HG02943 (cell line): ENCODE measurements at regions not wholly inside any gene's neighbourhood (a gene's known extent, or its start where the extent isn't known, plus 50 kb on each side); places are given as distances from the start of the nearest gene placed in this dataset.
"Not testable (repeated sequence)": the region's sequence is repeated elsewhere in the genome, so short reads cannot be mapped to it uniquely, and the experiment has no call there.

ENCODE experiments used
- ATAC-seq: cut with Tn5 transposase; IDR thresholded peaks from one replicate; pipeline ENCODE4 v1.9.1; 2021; ENCODE audit warnings: mild to moderate bottlenecking, low read depth, moderate library complexity; ENCODE audit not compliant: unreplicated experiment

DNA sequence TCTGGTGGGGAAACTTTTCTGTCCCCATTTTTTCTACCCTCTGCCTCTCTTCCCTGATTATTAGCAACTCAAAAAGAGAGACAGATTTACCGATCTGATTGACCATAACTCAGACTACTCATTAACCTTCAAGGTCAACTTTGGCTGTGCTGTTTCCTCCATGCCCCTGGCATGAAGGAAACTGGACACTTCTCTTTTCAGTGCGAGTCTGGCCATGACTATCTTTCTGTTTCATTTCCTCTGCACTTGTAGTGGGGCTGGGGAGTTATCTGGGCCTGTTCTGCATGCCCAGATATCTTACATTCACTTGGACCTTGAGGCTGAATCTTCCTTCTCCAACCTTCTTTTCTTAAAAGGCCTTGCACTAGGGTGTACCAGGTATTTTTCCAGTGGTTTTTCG, 76.9 kb upstream of the SLCO2A1 start:
- peak; percentile 97 for ATAC-seq

DNA sequence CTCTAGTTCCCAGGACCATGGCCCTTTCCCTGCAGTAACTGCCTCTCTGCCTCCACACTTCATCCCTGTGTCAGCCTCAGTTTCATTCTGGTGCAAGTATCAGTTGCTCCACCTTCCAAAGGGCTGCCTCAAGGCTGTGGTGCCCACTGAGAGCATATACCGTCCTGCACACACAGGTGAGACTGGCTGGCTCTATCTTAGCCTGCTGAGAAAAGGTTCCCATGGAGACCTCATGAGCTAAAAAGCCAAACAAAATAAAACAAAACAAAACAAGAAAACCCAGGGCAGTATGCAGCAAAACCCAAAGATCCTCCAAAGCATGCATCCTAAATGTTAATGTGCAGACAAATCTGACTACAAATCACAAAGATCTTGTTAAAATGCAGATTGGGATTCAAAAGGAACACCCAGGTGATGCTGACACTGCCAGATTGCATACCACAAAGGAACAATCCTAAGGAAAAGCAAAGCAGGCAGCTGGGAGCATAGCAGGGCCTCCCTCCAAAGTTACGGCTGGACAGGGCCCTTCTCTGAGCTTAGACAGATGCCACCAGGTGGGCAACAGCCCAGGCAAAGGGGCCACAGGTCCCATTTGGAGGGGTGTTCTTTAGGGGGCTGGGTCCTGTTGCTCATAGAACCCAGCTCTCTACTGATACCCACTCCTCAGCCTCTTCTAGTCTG, 76.3 kb upstream of the SLCO2A1 start:
- no peak for ATAC-seq

- ATAC-seq, result no peak
Measured at GRCh38 chr3:134104031-134104430, 74.3 kb upstream of the SLCO2A1 start.

- no peak for ATAC-seq
Measured at GRCh38 chr3:134103470-134103869, 73.7 kb upstream of the SLCO2A1 start.

DNA sequence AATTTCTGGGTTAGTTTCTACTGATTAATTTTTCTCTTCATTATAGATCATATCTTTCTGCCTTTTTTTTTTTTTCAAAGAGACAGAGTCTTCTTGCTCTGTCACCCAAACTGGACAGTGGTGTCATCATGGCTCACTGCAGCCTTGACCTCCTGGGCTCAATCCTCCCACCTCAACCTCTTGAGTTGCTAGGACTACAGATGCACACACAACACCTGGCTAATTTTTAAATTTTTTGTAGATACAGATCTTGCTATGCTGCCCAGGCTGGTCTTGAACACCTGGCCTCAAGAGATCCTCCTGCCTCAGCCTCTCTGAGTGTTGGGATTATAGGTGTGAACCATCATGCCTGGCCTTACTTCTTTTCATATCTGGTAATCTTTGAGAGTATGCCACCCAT, 73.3 kb upstream of the SLCO2A1 start:
- no peak for ATAC-seq

DNA sequence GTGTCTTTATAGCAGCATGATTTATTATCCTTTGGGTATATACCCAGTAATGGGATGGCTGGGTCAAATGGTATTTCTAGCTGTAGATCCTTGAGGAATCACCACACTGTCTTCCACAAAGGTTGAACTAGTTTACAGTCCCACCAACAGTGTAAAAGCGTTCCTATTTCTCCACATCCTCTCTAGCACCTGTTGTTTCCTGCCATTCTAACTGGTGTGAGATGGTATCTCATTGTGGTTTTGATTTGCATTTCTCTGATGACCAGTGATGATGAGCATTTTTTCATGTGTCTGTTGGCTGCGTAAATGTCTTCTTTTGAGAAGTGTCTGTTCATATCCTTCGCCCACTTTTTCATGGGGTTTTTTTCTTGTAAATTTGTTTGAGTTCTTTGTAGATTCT, 66.5 kb upstream of the SLCO2A1 start:
- not testable (repeated sequence) for ATAC-seq

DNA sequence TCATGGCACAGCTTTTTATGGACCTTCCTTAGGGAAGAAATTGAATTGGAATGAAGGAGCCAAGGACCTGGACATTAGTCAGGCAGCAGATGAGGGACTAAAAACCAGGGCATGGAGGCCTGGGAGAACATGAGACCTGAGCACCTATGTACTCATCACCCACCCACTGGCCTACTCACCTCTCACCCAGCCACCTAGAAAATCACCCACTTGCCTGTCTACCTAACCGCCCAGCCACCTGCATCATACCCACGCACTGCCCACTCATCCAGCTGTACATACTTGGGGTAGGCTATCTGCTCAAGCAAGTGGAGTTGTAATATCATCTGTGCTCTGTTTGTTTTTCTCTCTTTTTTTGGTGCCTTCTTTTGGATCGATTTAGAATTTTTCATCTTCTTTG, 65.3 kb upstream of the SLCO2A1 start:
- ATAC-seq, result no peak

GRCh38 chr3:134094491-134094890, 64.8 kb upstream of the SLCO2A1 start:
- ATAC-seq, result no peak

DNA sequence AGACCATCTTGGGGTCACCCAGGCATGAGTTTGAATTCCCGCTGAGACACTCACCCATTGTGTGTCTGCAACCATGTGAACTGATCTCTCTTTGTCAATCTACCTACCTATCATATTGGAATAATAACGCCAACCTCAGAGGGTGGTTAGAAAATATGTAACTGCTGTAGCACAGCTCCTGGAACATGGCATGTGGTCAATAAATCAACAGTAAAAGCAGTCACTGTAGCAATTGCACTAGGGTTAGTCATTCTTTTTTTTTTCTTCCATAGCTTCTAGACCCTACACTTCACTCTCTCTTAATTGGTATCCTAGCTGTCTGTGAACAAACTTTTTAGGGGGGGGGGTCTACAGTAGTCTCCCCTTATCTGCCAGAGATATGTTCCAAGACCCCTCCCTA, 64.2 kb upstream of the SLCO2A1 start:
- no peak for ATAC-seq

GRCh38 chr3:134092208-134092701, 62.5 kb upstream of the SLCO2A1 start:
- ATAC-seq, result no peak

GRCh38 chr3:134090031-134090430, 60.3 kb upstream of the SLCO2A1 start:
- no peak for ATAC-seq

GRCh38 chr3:134087060-134087974, 57.6 kb upstream of the SLCO2A1 start:
- no peak for ATAC-seq

GRCh38 chr3:134086616-134087015, 56.9 kb upstream of the SLCO2A1 start:
- ATAC-seq, result no peak

DNA sequence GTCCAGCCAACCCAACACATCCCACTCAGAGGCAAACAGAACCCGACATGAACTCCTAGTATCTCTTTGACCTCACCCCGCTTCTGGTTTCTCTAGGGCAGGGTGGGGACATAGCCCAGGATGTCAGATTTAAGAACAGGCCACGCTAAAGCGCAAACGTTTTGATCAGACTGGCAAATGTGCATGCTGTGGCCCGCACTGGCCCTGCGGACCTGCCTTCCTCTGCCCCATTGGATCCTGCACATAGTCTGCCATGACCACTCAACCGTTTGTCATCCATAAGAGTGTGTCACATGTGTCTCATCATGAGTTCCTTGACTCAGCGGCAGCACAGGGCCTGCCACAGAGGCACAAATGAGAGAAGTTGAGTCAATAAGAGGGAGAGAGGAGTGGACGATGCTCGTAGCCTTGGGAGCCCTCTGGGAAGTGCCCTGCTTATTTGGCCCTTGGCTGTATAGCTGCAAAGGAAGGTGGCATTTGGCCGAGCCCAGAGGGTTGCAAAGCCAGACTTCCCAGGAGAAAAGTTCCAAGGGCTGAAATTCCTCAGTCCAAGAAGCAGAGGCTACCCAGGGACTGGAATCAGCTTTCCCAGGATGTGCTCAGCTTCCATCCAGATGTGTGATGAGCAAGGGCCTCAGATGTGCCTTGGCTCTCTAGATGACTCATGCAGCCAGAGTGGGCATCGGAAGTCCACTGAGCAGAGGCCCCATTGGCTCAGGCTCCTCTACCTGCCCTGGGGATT, 55.5 kb upstream of the SLCO2A1 start:
- no peak for ATAC-seq

DNA sequence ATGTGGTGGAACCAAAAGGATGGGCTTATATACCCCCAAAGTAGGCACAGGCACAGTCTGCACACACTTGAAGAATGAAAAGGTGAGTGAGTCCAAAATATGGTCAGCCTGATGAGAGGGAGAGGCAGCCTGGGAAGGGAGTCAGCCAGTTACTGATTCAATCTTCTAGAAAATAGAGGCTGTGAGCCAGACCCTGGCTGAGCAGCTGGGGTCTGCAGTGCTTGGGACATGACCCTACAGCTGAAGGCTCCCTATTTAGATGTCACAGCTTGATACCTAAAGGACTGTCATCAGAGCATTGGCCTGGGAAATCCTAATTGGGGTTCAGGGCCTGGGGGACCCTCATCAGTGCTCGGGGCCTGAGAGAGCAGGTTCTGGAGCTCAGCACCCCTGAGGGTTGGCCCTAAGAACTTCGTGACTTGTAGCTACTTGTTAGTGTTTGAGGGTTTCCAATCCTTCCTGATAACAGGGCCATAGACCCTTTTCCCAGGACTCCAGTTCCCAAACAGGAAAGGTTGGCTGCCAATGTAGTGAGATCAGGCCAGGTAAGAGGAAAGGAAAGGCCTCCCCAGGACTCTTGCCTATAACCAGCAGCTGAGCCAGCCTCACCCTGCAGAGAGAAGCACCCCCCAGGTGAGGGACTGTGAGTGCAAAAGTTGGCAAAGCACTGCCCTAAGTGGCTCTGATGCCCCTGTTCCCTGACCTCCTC, 54.7 kb upstream of the SLCO2A1 start:
- no peak for ATAC-seq

GRCh38 chr3:134083626-134084241, 54.0 kb upstream of the SLCO2A1 start:
- no peak for ATAC-seq

GRCh38 chr3:134083008-134083407, 53.3 kb upstream of the SLCO2A1 start:
- no peak for ATAC-seq

DNA sequence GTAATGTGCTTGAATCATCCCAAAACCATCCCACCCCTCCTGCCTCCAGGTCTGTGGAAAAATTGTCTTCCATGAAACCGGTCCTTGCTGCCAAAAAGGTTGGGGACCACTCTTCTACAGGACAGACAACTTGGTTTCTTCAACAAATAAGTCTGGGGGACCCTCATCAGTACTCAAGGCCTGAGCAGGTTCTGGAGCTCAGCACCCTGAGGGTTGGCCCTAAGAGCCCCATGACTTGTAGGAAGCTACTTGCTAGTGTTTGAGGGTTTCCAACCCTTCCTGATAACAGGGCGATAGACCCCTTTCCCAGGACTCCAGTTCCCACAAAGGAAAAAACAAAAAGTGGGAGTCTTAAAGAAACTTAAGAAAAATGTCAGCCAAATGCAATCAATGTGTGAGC, 52.9 kb upstream of the SLCO2A1 start:
- ATAC-seq, result no peak

DNA sequence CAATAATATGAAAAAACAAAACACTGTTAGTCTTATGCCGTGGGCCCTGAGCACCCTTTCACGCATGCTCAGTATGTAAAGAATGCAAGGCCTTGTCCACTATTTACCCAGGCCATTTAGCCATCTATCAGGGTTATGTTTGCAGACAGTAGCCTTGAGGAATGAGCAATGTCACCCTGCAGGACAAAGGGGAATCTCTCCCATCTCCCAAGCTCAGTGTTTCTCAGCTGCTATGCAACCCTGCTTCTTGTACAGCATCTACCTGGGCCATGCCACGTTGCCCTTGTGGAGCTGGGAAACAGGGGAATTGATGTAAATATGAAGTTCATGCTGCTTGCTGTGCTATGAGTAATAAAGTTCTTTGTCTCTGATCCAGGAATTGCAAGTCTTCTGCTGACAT, 51.5 kb upstream of the SLCO2A1 start:
- ATAC-seq, result no peak

GRCh38 chr3:134080761-134081160, 51.0 kb upstream of the SLCO2A1 start:
- no peak for ATAC-seq
